GM12873 (cell line): ENCODE measurements at regions not wholly inside any gene's neighbourhood (a gene's known extent, or its start where the extent isn't known, plus 50 kb on each side); places are given as distances from the start of the nearest gene placed in this dataset.

Source experiments
- CTCF ChIP-seq: IDR thresholded peaks from 2 replicates; pipeline ENCODE4 v1.5.1; 2012; ENCODE audit warnings: low read depth, mild to moderate bottlenecking, moderate library complexity, low read length, control low read depth; ENCODE audit not compliant: insufficient read depth; ENCODE audit errors: missing control alignments

GRCh38 chr15:81948222-81948621 lies 97.6 kb downstream of the MEX3B start:
- no peak for TF ChIP-seq CTCF

- no peak for TF ChIP-seq CTCF
These were observed 98.3 kb downstream of the MEX3B start for GRCh38 chr15:81947548-81947947.

GRCh38 chr15:81945014-81945615 lies 100.7 kb downstream of the MEX3B start:
- TF ChIP-seq CTCF = no peak

- no peak for TF ChIP-seq CTCF
These were observed 103.1 kb downstream of the MEX3B start for GRCh38 chr15:81942655-81943195.

GRCh38 chr15:81942157-81942556 lies 103.7 kb downstream of the MEX3B start:
- no peak for TF ChIP-seq CTCF

- TF ChIP-seq CTCF = no peak
These were observed 104.3 kb downstream of the MEX3B start for GRCh38 chr15:81941479-81941878.

GRCh38 chr15:81940467-81941451 lies 105.1 kb downstream of the MEX3B start:
- TF ChIP-seq CTCF = no peak
